HEK293 (cell line): ENCODE measurements at regions not wholly inside any gene's neighbourhood (a gene's known extent, or its start where the extent isn't known, plus 50 kb on each side); places are given as distances from the start of the nearest gene placed in this dataset.

Source experiments
- CTCF ChIP-seq: fragments of 450-650 bp; formaldehyde crosslinking; IDR thresholded peaks from 2 replicates; pipeline ENCODE4 v1.5.1; 2016; ENCODE audit warnings: missing biosample characterization, missing genetic modification characterization
- MYNN ChIP-seq: fragments of 450-650 bp; formaldehyde crosslinking; IDR thresholded peaks from 2 replicates; pipeline ENCODE4 v1.5.1; 2016; ENCODE audit warnings: missing biosample characterization, missing genetic modification characterization, borderline replicate concordance
- SP3 ChIP-seq: fragments of 450-650 bp; formaldehyde crosslinking; IDR thresholded peaks from 2 replicates; pipeline ENCODE4 v1.5.1; 2016; ENCODE audit warnings: missing biosample characterization, missing genetic modification characterization
- SP7 ChIP-seq: fragments of 450-650 bp; formaldehyde crosslinking; IDR thresholded peaks from 2 replicates; pipeline ENCODE4 v1.5.1; 2016; ENCODE audit warnings: missing biosample characterization, missing genetic modification characterization
- ZNF184 ChIP-seq: fragments of 450-650 bp; IDR thresholded peaks from 2 replicates; pipeline ENCODE4 v1.5.1; 2018; ENCODE audit warnings: missing biosample characterization, mild to moderate bottlenecking, missing genetic modification characterization
- ZNF24 ChIP-seq: fragments of 450-650 bp; formaldehyde crosslinking; IDR thresholded peaks from 2 replicates; pipeline ENCODE4 v1.5.1; 2016; ENCODE audit warnings: missing biosample characterization, missing genetic modification characterization
- ZNF274 ChIP-seq, 2 experiments: fragments of 200-500 bp in 1 of 2; fragments of 450-650 bp in 1 of 2; sonication (Bioruptor generic) in 1 of 2; formaldehyde crosslinking in 1 of 2; IDR thresholded peaks; 2 replicates each; pipeline versions ENCODE4 v1.5.1 to v1.6.1; 2014 to 2016; ENCODE audit warnings: borderline replicate concordance in 1 of 2, inconsistent platforms in 1 of 2, low read length in 1 of 2, missing biosample characterization in 1 of 2, missing genetic modification characterization in 1 of 2
- ZNF510 ChIP-seq: fragments of 450-650 bp; formaldehyde crosslinking; IDR thresholded peaks from 2 replicates; pipeline ENCODE4 v1.5.1; 2018; ENCODE audit warnings: mild to moderate bottlenecking, missing genetic modification characterization, missing biosample characterization; ENCODE audit not compliant: insufficient replicate concordance
- TF ChIP-seq, protein P1 (sequence below): fragments of 450-650 bp; formaldehyde crosslinking; IDR thresholded peaks from 2 replicates; pipeline ENCODE4 v1.5.1; 2016; ENCODE audit warnings: missing biosample characterization, missing genetic modification characterization

DNA sequence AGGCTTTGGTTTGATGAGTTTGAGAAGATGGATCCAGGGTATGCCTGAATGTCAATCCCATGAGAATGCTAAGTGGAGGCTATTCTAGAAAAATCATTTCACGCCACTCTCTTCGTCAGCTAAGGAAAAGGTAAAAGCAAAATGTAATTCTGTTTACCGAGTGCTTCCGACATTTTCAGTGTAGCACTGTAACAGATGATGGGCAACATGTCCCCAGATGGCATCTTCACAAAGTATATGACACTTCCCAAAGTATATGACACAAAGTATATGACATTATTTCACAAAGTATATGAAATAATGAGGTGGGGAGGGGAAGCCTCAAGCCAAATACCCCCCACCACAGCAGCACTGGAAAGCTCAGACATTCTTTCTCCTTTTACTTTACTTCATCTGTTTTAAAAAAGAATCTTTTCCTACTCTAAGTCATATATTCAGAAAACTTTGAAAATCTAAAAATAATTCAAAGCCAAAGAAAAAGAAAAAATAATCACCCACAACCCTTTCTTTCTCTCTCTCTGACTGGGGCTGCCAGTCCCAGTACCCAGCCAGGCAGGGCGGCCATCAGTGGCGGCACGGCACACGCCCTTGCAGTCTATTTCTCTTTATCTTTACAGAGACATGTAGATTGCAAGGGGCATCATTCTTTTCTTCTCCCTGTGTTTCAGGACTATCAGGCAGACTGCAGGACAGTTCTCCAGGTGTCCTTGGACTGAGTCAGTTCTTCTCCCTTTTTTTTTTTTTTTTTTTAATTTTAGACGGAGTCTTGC lies 179.8 kb downstream of the SNX10 start:
- TF ChIP-seq CTCF (tag by site-specific recombination) (no peak), ZNF510 (tag by site-specific recombination) (no peak), MYNN (no peak), ZNF274 (IDR thresholded peaks at IDR 0.05; ENCODE audit: low read length) (no peak), ZNF274 (tag by site-specific recombination; IDR thresholded peaks at IDR 0.05; ENCODE audit: borderline replicate concordance) (no peak), SP7 (tag by site-specific recombination) (no peak), ZNF184 (tag by site-specific recombination) (no peak), SP3 (tag by site-specific recombination) (no peak), ZNF24 (tag by site-specific recombination) (no peak)
- TF ChIP-seq, protein P1, sequence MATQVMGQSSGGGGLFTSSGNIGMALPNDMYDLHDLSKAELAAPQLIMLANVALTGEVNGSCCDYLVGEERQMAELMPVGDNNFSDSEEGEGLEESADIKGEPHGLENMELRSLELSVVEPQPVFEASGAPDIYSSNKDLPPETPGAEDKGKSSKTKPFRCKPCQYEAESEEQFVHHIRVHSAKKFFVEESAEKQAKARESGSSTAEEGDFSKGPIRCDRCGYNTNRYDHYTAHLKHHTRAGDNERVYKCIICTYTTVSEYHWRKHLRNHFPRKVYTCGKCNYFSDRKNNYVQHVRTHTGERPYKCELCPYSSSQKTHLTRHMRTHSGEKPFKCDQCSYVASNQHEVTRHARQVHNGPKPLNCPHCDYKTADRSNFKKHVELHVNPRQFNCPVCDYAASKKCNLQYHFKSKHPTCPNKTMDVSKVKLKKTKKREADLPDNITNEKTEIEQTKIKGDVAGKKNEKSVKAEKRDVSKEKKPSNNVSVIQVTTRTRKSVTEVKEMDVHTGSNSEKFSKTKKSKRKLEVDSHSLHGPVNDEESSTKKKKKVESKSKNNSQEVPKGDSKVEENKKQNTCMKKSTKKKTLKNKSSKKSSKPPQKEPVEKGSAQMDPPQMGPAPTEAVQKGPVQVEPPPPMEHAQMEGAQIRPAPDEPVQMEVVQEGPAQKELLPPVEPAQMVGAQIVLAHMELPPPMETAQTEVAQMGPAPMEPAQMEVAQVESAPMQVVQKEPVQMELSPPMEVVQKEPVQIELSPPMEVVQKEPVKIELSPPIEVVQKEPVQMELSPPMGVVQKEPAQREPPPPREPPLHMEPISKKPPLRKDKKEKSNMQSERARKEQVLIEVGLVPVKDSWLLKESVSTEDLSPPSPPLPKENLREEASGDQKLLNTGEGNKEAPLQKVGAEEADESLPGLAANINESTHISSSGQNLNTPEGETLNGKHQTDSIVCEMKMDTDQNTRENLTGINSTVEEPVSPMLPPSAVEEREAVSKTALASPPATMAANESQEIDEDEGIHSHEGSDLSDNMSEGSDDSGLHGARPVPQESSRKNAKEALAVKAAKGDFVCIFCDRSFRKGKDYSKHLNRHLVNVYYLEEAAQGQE (tag by site-specific recombination), result no peak
